Neural progenitor cell (in vitro differentiated cells): ENCODE measurements at regions not wholly inside any gene's neighbourhood (a gene's known extent, or its start where the extent isn't known, plus 50 kb on each side); places are given as distances from the start of the nearest gene placed in this dataset.
A peak's percentile ranks its signal among the peaks of the same experiment; 100 is the strongest.

Source experiments
- DNase-seq: peaks from one replicate; pipeline ENCODE4 v3.0.0-alpha.2; 2016; ENCODE audit warnings: low spot score
- H2AFZ ChIP-seq: fragments of 200-600 bp; sonication (generic); replicated peaks from 2 replicates; pipeline ENCODE4 v1.6.1; 2016; ENCODE audit warnings: antibody characterized with exemption
- H3F3A ChIP-seq: fragments of 200-600 bp; sonication (generic); 2 replicates; pipeline ENCODE4 v1.6.1; 2016; ENCODE audit warnings: antibody characterized with exemption, low read depth
- H3K27ac ChIP-seq: fragments of 200-600 bp; sonication (generic); 2 replicates; pipeline ENCODE4 v1.5.1; 2016; ENCODE audit warnings: mild to moderate bottlenecking
- H3K27me3 ChIP-seq: fragments of 200-600 bp; sonication (generic); 2 replicates; pipeline ENCODE4 v1.6.1; 2016; ENCODE audit warnings: mild to moderate bottlenecking, moderate library complexity
- H3K36me3 ChIP-seq: fragments of 200-600 bp; sonication (generic); 2 replicates; pipeline ENCODE4 v1.5.1; 2016
- H3K4me1 ChIP-seq: fragments of 200-600 bp; sonication (generic); 2 replicates; pipeline ENCODE4 v1.6.1; 2016; ENCODE audit warnings: mixed run types
- H3K4me2 ChIP-seq: fragments of 200-600 bp; sonication (generic); 2 replicates; pipeline ENCODE4 v1.6.1; 2016
- H3K4me3 ChIP-seq: fragments of 200-600 bp; sonication (generic); 2 replicates; pipeline ENCODE4 v1.5.1; 2016
- H3K79me2 ChIP-seq: fragments of 200-600 bp; sonication (generic); 2 replicates; pipeline ENCODE4 v1.6.1; 2016; ENCODE audit warnings: low read depth
- H3K9ac ChIP-seq: fragments of 200-600 bp; sonication (generic); 2 replicates; pipeline ENCODE4 v1.6.1; 2016
- H3K9me3 ChIP-seq: fragments of 200-600 bp; sonication (generic); 2 replicates; pipeline ENCODE4 v1.5.1; 2016; ENCODE audit warnings: low read depth
- H4K20me1 ChIP-seq: fragments of 200-600 bp; sonication (generic); 2 replicates; pipeline ENCODE4 v1.6.1; 2016; ENCODE audit warnings: low read depth
- H3K27ac Mint-ChIP-seq: 3 replicates; pipeline ENCODE4 v1.8.0; 2021; ENCODE audit warnings: mixed read lengths
- H3K27me3 Mint-ChIP-seq: 2 replicates; pipeline ENCODE4 v1.8.0; 2022; ENCODE audit warnings: low read depth, mild to moderate bottlenecking, inconsistent platforms, moderate library complexity, mixed read lengths; ENCODE audit not compliant: insufficient read depth
- H3K36me3 Mint-ChIP-seq: 3 replicates; pipeline ENCODE4 v1.8.0; 2021; ENCODE audit warnings: mixed read lengths
- H3K4me1 Mint-ChIP-seq: 3 replicates; pipeline ENCODE4 v1.8.0; 2021; ENCODE audit warnings: mixed read lengths
- H3K4me3 Mint-ChIP-seq: 3 replicates; pipeline ENCODE4 v1.8.0; 2021; ENCODE audit warnings: mild to moderate bottlenecking, moderate library complexity, mixed read lengths
- H3K9me3 Mint-ChIP-seq: 3 replicates; pipeline ENCODE4 v1.8.0; 2020; ENCODE audit warnings: mixed read lengths
- EZH2 ChIP-seq: fragments of 200-600 bp; sonication (generic); IDR thresholded peaks from 2 replicates; pipeline ENCODE4 v1.6.1; 2017; ENCODE audit warnings: antibody characterized with exemption, mild to moderate bottlenecking, moderate library complexity
- EZH2phosphoT487 ChIP-seq: fragments of 200-600 bp; sonication (generic); IDR thresholded peaks from 2 replicates; pipeline ENCODE4 v1.6.1; 2017; ENCODE audit warnings: antibody characterized with exemption
- TF ChIP-seq, protein P1 (sequence below): fragments of 200-600 bp; sonication (generic); IDR thresholded peaks from 2 replicates; pipeline ENCODE4 v1.5.1; 2017; ENCODE audit warnings: antibody characterized with exemption, mild to moderate bottlenecking

DNA sequence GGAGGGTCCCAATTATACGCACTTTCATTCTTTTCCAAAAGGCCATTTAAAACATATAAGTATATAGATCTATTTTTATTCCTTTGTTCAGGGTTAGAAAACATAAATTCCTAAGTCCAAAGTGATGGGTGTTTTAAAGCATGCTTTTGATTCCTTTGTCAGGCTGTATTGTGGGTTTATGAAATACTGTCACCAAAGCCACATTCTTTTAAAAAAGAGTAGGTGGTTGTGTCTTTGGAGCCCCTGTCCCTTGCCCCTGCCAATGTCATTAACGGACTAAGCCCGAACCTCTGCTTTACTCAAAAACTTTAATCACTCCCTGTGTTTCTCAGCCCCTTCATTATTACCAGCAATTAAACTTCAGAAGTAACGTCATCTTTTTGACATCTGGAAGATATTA is 104.9 kb upstream of the APCDD1 start:
- no peak overlapping the region for H3K27ac ChIP-seq
- no peak overlapping the region for H3K9ac ChIP-seq
- H3K4me3 ChIP-seq: no peak overlapping the region
- H3F3A ChIP-seq: no peaks in the 10 kb centered on the region
- H3K9me3 ChIP-seq: no peaks in the 10 kb centered on the region
- peaks cover 39% of the 10 kb centered on the region for H3K4me1 Mint-ChIP-seq
- H3K79me2 ChIP-seq: no peaks in the 10 kb centered on the region
- no peaks in the 10 kb centered on the region for H3K4me1 ChIP-seq
- no peak overlapping the region for H3K4me2 ChIP-seq
- peaks cover 3% of the 10 kb centered on the region for H3K27me3 Mint-ChIP-seq
- no peaks in the 10 kb centered on the region for H3K27me3 ChIP-seq
- no peak for DNase-seq
- no peak overlapping the region for H2AFZ ChIP-seq
- H3K27ac Mint-ChIP-seq: no peak overlapping the region
- TF ChIP-seq, protein P1, sequence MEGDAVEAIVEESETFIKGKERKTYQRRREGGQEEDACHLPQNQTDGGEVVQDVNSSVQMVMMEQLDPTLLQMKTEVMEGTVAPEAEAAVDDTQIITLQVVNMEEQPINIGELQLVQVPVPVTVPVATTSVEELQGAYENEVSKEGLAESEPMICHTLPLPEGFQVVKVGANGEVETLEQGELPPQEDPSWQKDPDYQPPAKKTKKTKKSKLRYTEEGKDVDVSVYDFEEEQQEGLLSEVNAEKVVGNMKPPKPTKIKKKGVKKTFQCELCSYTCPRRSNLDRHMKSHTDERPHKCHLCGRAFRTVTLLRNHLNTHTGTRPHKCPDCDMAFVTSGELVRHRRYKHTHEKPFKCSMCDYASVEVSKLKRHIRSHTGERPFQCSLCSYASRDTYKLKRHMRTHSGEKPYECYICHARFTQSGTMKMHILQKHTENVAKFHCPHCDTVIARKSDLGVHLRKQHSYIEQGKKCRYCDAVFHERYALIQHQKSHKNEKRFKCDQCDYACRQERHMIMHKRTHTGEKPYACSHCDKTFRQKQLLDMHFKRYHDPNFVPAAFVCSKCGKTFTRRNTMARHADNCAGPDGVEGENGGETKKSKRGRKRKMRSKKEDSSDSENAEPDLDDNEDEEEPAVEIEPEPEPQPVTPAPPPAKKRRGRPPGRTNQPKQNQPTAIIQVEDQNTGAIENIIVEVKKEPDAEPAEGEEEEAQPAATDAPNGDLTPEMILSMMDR: no peak
- TF ChIP-seq EZH2 (no peak), EZH2phosphoT487 (no peak)
- no peaks in the 10 kb centered on the region for H3K36me3 ChIP-seq
- peaks cover 3% of the 10 kb centered on the region for H3K9me3 Mint-ChIP-seq
- H3K4me3 Mint-ChIP-seq: peak overlapping the region; percentile 44
- H3K36me3 Mint-ChIP-seq: no peaks in the 10 kb centered on the region
- no peaks in the 10 kb centered on the region for H4K20me1 ChIP-seq

DNA sequence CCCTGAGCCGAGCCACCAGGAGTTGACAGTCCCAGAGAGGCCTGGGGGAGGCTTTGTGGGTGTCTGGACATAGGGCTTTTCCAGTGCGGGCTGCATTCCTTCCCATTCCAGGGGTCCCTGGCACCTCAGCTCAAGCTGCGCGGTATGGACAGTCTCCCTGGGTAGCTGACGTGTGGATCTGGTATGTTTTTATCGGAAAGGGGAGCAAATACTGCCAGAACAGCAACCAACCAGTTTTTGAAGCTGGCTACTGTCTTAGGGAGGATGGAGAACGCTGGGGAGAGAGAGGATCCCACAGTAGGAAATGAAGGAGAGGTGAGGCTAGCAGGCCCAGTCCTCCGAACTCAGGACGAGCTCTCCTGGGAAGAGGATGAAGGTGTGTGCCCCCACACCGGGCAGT is 103.8 kb upstream of the APCDD1 start:
- Histone ChIP-seq H3K4me1 (no peaks in the 10 kb centered on the region), H3K9ac (no peak overlapping the region), H3K4me3 (no peak overlapping the region), H3K79me2 (no peaks in the 10 kb centered on the region), H3K36me3 (no peaks in the 10 kb centered on the region), H3K4me2 (no peak overlapping the region), H4K20me1 (no peaks in the 10 kb centered on the region), H2AFZ (no peak overlapping the region), H3F3A (no peaks in the 10 kb centered on the region), H3K27ac (no peak overlapping the region), H3K27me3 (no peaks in the 10 kb centered on the region), H3K9me3 (no peaks in the 10 kb centered on the region)
- TF ChIP-seq, protein P1: no peak
- TF ChIP-seq EZH2phosphoT487 (no peak), EZH2 (no peak)
- H3K27ac Mint-ChIP-seq: peak overlapping the region; percentile 58
- no peak overlapping the region for H3K4me3 Mint-ChIP-seq
- DNase-seq: no peak
- peaks cover 3% of the 10 kb centered on the region for H3K27me3 Mint-ChIP-seq
- no peaks in the 10 kb centered on the region for H3K36me3 Mint-ChIP-seq
- H3K9me3 Mint-ChIP-seq: peaks cover 9% of the 10 kb centered on the region
- peaks cover 39% of the 10 kb centered on the region for H3K4me1 Mint-ChIP-seq

- Mint-ChIP-seq H3K9me3 (peaks cover 16% of the 10 kb centered on the region), H3K4me3 (no peak overlapping the region), H3K36me3 (no peaks in the 10 kb centered on the region), H3K27me3 (peaks cover 3% of the 10 kb centered on the region), H3K4me1 (peaks cover 36% of the 10 kb centered on the region), H3K27ac (peak overlapping the region; percentile 1)
- Histone ChIP-seq H3K36me3 (no peaks in the 10 kb centered on the region), H3K9me3 (no peaks in the 10 kb centered on the region), H2AFZ (no peak overlapping the region), H3K4me3 (no peak overlapping the region), H4K20me1 (no peaks in the 10 kb centered on the region), H3K9ac (no peak overlapping the region), H3K79me2 (no peaks in the 10 kb centered on the region), H3K27ac (no peak overlapping the region), H3F3A (no peaks in the 10 kb centered on the region), H3K27me3 (no peaks in the 10 kb centered on the region), H3K4me1 (no peaks in the 10 kb centered on the region), H3K4me2 (no peak overlapping the region)
- TF ChIP-seq EZH2phosphoT487: no peak
- TF ChIP-seq EZH2: no peak
- TF ChIP-seq, protein P1: no peak
- DNase-seq: no peak
These were observed 103.1 kb upstream of the APCDD1 start for GRCh38 chr18:10351219-10351818.
